Activated CD8-positive, alpha-beta memory T cell treated with anti-CD3 and anti-CD28 coated beads for 36 hours (primary cell): ENCODE measurements at regions not wholly inside any gene's neighbourhood (a gene's known extent, or its start where the extent isn't known, plus 50 kb on each side); places are given as distances from the start of the nearest gene placed in this dataset.

Source experiments
- CTCF ChIA-PET: fragments of 350-600 bp; sonication (Branson Sonifier 250); formaldehyde crosslinking; loops from one replicate; lab custom pipeline; 2021; ENCODE audit warnings: antibody characterized with exemption; lab: Charles Lee
- POLR2A ChIA-PET: fragments of 350-600 bp; sonication (Branson Sonifier 250); formaldehyde crosslinking; loops from one replicate; lab custom pipeline; 2021; ENCODE audit warnings: antibody characterized with exemption; lab: Charles Lee

DNA sequence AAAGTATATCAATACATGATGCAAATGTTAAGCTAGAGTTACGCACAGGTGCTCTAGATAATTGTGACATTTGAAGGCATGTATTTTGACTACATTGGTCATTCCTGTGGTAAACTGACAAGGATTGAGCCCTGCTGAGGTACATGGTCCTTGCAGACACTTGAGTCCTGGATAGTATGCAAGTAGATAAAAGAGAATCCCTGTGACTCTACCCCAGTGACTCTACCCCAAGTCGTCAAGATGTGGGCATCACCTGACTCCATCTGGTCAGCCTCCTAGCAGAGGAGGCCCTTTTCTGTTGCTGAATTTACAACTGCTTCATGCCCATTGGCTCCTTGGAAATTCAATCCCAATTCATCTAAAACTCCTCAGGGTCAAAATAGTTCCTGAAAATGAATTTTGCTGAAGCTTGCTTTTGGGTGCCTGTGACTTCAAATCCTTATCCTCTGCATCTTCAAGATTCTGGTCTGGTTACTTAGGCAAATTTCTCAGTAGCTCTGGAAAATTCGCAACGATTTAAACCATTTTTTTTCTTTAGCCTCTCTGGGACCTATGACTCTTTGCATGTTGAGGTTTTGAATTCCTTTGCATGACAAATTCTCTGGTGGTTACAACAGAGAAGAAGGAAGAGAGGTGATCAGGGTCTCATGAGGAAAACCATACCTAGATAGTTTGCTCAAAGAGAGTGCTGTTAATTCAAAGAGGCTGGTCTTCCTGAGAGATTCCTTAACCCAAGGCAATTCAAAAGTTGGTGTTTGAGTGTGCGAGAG, 422.1 kb downstream of the FGF9 start:
- ChIA-PET CTCF (no interaction called here), POLR2A (interaction anchor here (0.7 kb wide), 1 partner anchor 16 kb away, joined by 4 read pairs; no protein-coding TSS in a partner anchor)

DNA sequence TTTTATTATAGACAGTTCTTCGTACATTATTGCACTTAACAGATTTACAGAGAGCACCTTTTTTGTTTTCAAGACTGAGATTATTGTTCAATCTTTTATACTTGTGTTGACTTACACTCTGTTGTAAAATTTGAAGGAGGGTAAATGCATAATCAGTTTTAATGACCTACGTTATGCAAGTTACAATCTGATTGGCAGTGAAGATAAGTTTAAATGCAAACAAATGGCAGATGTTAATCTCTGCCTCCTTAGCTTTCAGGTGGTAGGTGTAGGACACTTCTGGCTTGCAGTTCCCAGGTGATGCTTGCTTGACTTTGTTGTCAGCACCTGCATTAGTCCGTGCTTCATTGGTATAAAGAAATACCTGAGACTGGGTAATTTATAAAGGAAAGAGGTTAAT, 424.9 kb downstream of the FGF9 start:
- POLR2A ChIA-PET, result no interaction called here
- CTCF ChIA-PET, result no interaction called here

DNA sequence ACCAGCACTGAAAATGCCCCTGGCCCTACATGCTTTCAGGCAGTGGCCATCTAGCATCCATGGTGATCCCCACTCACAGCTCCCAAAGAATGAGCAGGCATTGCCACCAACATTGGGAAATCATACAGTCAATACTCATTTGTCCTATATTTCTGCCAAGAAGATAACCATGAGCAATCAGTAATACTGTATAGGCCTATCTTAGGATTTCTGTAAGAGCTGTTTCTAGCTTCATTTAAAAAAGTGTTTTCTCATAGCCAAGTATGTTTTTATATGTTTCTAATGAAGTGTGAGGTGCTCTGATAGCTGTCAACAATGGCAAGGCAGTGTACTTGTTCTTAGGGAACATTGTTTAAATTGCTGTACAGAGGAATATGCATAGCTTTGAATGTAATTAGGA, 428.7 kb downstream of the FGF9 start:
- ChIA-PET CTCF (no interaction called here), POLR2A (no interaction called here)

DNA sequence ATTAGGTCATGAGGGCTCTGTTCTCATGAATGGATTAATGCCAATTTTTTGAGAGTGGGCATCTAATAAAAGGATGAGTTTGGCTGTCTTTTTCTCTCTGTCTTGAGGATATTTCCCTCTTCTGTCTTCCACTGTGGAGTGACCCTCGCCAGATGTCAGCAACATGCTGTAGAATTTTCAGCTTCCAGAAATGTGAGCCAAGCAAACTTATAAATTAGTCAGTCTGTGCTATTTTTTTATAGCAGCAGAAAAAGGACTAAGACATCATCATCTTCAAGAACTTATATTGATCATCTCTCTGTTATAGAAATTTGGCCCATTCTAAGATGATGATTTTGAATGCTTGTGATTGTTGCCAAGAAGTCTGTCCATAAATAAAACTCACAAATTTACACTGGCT, 431.4 kb downstream of the FGF9 start:
- POLR2A ChIA-PET, result no interaction called here
- CTCF ChIA-PET, result interaction anchor here (0.8 kb wide), 1 partner anchor 43 kb away, joined by 3 read pairs; no protein-coding TSS in a partner anchor

DNA sequence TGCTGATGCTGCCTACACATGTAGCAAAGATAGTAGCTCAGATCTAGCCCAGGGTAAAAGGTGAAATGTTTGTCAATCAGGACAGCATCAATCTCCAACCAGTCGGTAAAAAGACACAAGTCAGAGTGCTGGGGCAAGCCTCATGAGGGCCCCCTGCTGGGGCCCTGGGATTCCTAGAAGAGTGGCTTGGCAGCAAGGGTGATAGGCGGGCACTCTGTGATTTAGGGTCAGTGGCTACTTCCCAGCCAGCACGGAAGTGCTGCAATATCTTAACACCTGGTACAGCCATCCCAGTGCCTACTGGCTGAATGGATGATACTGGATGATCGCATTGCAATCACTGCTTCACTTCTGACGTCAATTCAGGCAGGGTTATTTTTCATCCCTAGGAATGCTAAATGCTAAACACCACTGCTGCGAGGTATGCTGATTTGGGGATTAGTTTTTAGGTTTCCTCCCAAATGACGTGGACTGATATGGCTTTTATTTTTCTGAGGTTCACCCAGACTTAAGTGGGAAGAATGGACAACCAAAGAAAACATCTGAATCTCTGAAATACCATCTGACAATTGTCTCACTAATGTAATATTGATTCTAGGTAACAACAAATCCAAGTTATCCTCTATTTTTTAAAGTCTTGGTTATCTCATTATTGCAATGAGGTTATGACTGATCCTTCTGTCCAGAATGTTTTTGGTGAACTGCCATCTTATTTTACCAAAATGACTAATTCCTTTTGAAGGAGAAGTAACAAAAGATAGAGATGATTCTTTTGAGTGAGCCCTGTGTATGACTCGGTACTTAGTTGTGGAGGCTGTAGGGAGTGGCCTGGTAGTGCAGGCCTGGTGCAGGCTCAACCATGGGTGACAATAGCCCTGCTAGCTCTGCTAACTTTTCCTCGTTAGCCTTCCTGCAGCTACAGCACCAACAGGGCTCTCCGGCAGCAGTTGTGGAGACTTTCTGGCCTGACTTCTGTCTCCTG, 432.5 kb downstream of the FGF9 start:
- POLR2A ChIA-PET, result no interaction called here
- CTCF ChIA-PET, result no interaction called here

DNA sequence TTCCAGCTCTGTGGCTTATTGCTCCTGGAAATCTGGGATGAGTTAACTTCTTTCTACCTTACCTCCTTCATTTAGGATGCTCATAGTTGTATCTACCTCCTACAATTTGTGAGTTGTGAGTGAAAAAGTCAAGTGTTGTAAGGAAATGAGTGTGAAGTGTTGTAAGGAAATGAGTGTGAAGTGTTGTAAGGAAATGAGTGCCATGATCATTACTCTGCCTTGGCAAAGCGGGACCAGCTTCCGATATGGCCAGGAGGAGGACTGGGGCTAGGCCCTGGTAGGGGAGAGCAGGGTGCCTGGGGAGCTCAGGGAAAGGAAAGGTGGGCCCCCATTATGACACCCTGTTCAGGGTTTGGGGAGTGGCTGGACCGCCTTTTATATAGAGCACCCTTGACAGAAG, 435.2 kb downstream of the FGF9 start:
- ChIA-PET POLR2A (no interaction called here), CTCF (no interaction called here)

DNA sequence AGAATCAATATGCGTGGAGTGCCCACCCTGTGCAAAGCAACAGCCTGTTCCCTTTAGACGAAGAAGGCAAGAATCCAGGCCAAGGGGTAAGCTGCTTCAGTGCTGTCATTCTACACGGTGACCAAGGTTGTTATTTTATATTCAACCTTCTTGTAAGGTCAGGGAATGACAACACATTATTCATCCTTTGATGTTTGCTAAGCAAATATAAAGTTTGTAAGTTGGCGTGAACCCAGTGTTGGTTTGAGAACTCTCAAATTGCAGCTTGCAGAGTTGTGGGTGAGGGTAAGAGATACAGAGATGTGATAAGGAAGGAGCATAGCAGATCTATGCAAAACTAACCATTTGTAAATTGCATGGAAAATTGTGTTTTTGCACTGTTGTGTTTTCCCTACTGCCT, 436.7 kb downstream of the FGF9 start:
- POLR2A ChIA-PET, result no interaction called here
- CTCF ChIA-PET, result no interaction called here

DNA sequence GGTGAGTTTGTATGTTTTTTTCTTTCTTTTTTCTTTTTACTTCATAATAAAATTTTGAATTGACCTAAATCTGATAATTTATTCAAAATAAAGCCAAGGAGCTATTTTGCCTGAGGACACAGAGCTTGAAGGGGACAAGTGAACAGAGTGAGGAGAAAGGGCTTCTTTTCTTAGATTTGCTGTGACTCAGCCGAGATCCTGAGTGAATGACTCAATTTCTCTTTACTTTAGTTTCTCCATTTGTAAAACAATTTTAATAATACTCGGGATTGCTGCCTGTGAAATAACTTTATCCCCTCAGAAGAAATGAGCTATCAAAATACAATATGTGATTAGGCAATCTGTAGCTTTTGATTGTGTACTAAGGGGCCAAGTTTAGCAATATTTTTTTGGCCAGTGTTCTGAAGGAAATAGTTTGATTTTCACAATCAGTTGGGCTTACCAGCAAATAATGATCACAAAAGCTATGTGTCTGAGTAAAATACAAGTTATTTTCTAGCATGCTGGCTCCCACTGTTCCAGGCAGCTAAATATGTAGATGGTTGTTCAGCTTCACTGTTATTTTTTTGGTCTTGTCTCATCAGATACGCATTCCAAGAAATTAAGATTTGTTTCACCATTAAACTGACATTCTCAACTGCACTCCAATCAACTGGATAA, 437.5 kb downstream of the FGF9 start:
- ChIA-PET POLR2A (no interaction called here), CTCF (no interaction called here)

DNA sequence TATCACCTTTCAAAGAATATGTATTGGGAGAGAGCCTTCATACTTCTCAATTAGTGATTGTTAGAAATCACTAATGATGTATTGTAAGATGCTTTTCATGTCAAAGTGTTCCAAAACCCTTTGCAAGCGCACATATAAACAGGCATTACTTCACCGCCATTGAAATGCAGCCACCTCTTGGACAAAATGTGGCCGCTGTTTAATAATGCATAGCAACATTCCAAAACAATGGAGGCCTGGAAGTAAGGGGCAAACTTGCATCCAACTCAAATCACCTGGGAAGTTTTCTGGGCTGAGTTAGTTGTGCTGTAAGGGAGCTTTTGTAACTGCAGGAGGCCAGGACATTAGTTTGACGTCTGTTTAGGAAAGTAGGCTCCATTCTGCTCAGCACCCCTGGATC, 438.1 kb downstream of the FGF9 start:
- ChIA-PET POLR2A (no interaction called here), CTCF (no interaction called here)

DNA sequence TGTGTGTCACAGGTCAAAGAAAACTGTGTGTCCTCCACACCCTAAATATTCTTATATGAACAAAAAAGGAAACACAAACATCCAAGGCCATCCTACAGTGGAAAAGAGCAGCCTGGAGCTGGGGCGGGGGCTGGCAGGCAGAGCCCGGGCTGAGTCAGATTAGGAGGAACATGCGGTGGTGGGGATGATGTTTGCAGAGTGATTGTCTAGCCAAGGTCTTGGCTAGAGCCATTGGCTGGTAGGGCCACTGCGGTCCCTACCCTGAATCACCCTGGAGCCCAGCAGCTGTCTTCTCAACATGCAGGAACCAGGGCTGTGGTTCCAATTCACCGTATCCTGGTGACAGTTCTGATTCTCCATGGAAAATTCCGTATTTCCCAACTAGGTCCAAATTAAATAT, 439.5 kb downstream of the FGF9 start:
- POLR2A ChIA-PET, result no interaction called here
- CTCF ChIA-PET, result no interaction called here

DNA sequence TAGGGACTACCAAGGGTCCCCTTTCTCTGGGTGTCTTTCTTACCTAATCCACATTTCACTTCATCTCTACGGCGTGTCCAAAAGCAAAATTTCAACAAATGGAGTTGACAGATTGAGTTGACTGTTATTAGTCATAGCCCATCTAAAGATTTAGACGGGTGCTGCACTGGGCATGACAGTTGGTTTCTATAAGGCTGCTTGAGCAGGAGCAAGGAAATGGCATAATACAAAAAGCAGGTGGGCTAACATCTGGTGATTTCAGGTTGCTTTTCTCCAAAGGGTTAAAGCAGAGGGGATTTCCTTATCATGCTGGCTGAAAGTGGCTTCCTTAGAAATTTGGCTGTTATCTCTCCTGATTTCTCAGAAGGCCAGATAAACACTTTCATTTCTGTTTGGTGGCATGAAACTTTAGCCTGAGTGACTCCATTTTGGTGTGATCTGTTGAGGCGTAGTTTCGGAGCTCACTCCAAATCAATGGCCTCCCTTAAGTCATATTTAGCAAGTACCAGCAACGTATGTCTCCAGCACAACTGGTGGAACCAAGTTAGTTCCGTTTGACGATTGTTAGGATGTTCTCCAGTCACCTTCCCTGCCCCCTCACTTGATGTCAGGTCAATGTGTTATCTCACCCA, 440.4 kb downstream of the FGF9 start:
- ChIA-PET POLR2A (no interaction called here), CTCF (no interaction called here)

DNA sequence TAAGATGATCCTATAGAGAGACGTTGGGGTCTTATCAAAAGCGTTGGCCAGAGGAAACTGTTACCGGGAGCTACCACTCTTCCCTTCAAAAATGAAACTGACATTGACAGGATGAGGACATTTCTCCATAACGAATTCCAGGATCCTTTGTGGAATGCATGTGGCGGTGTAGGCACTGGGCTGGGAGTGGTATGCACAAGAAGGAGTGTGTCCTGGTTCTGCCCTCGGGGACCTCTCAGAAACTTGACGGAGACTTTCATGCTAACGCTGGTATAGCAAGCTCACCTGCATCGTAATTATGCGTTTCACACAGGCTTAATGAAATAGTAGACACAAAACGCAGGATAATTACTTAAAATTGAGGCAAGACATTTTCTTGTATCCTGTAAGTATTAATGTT, 441.1 kb downstream of the FGF9 start:
- ChIA-PET CTCF (no interaction called here), POLR2A (no interaction called here)

DNA sequence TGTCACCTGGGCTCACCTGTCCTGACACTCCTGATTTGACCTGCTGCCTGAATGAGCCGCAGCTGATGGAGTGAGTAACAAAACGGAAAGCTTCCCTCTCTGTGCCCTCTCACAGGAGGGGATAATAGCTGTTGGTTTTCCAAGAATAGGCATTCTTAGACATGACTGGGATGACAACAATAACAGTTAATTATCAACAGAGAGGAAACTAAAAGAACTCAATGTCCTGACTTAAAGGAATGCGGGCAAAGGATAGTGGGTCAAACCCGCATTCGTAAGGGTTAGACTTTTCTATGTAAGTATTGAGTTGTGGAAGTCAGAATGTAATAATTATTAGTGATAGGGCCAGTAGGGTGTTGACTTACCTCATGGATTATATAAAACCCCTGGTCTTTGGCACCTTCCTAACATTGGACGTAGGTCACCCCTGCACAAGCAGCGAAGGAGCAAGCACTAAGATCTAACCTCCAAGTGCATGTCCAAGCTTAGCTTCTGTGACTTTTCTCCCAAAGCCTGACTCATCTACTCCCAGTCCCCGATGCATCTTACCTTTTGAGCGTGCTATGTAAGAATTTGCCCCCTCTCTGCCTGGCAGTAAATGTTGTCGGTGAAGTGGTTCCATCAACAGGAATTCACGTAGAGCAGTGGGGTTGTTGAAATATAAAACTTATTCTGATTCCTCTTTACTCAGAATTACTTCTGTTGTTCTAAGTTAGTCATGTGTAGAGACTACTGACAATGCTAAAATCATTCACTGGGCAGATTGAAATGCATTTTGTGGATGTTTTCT, 442.3 kb downstream of the FGF9 start:
- CTCF ChIA-PET, result interaction anchor here (1.0 kb wide), 1 partner anchor 18 kb away, joined by 3 read pairs; no protein-coding TSS in a partner anchor
- POLR2A ChIA-PET, result no interaction called here

DNA sequence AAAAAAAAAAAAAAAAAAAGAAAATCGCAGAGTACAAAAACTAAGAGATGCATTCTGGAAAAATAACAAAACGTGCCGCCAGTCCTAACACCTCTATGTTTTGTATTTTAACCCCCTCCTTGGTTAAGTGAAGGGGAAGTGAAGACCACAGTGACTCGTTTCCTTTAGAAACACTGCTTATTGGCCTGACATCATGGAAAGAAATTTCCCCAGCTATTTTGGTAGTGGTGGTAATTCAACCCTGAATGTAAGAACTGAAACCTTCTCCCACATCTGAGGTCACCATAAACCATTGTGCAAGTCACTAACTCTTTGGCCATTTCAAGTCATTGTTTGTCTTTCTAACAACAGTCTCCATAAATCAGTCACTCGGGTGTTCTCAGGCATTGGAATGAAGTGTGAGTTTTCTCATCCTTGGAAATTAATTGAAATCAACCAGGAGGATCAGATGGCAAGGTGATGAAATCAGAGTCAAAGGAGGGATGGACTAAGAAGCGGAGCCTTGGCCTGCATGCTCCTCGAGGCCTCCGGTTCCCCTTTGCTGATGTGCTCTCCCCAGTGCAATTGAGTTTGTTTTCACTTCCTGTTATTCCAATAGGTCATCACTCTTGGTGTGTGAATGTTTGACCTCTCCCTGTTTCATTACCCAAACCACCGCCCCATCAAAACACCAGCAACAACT, 443.9 kb downstream of the FGF9 start:
- CTCF ChIA-PET, result interaction anchor here (1.0 to 1.9 kb wide), 2 partner anchors 16 to 53 kb away, joined by 3 to 4 read pairs; no protein-coding TSS in a partner anchor
- POLR2A ChIA-PET, result no interaction called here

DNA sequence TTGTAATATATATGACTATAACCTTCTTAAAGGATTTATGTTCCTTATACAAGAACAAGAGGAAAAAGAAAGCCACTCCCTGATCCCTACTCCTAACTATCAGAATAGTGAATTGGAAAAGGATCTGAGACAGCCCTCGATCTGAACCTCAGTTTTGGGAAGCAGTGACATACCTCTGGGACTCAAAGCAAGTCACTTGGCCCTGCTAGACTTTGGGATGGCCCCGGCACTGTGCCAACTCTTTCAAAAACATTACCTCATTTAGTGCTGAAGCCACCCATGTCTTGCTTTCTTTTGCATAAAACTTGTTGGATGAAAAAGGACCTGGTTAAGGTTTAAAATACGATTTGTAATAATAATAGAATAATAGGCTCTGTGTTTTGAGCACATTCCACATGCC, 447.3 kb downstream of the FGF9 start:
- ChIA-PET POLR2A (no interaction called here), CTCF (no interaction called here)

DNA sequence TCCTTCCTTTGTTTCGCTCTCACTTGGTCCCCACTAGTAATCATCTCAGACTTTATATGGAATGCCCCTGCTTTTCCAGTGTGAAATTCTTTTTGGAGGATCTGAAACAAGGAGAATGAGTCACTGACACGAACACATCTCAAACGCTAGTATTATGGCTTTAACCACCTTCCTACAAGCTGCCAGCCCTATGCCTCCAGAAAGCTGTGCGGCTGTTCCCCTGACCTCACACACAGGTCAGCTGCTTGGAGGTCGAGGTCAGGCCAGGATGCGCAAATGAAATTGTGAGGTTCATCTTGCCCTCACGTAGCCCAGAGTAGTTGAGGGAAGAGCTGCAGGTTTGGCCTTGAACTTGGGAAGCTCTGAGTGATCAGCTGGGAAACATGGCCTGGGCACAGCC, 449.8 kb downstream of the FGF9 start:
- CTCF ChIA-PET, result no interaction called here

DNA sequence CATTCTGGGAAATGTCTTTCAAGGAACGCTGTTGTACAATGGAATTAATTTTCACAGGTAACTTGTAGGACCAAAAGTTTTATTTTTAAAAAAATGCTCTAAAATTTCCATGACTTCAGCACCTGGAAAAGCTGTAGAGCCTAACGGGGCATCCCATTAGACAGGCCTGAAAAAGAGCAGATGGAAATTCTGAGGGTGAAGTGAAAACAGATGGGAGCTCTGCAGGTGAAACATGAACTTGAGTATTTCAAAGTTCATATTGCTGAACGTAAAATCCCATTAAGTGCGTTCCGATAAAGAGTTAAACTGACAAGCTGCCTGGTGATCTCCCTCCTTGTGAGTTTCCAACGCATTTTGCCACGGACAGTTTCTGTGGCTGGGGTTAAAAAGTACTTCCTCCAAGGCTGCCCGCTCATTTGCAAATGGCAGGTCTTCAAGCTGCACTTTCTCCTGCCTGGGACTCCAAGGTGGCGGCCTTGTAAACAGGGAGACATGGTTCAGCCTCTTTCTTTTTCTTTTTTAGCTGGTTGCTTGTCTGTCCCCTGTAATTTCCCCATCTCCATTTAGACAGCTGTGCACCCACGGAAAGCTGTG, 450.4 kb downstream of the FGF9 start:
- CTCF ChIA-PET, result no interaction called here
- POLR2A ChIA-PET, result no interaction called here

More for the DNA sequence above, 449.8 kb downstream of the FGF9 start:
- POLR2A ChIA-PET, result no interaction called here
